ENCODE measurements at regions not wholly inside any gene's neighbourhood (a gene's known extent, or its start where the extent isn't known, plus 50 kb on each side); places are given as distances from the start of the nearest gene placed in this dataset.

DNA sequence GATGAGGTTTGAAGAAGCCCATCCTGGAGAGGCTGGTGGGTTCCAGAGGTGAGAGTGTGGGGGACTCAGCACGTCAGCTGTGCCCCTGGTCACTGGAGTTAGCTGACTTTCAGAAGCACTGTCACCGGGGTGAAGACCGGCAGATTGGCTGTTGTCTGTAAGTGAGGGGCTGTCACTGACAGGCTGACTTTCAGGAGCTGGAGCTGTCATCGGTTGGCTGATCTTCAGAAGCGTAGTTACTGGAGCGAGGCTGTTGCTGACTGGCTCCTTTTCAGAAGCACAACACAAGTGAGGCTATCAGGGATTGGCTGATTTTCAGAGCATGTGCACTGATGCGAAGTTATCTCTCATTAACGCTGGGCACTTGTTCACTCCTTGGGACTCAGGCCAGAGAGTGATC, 738.4 kb upstream of the ID2 start:
- H3K36me3 ChIP-seq (ENCODE audit: control insufficient read depth, insufficient read depth, low read length) = no peaks in the 10 kb centered on the region
- no peak overlapping the region for H3K4me3 ChIP-seq (ENCODE audit: low read length)
- H3K9me3 ChIP-seq (ENCODE audit: control insufficient read depth, low read depth, low read length) = no peaks in the 10 kb centered on the region
- peaks cover 14% of the 10 kb centered on the region for H3K4me1 ChIP-seq (ENCODE audit: control insufficient read depth, insufficient read depth, low read length)
- no peaks in the 10 kb centered on the region for H3K27me3 ChIP-seq (ENCODE audit: control insufficient read depth, insufficient read depth, low read length)
- no peak for DNase-seq
- H3K27ac ChIP-seq (ENCODE audit: low read length) = no peak overlapping the region
- no CpG with 5 or more reads among the region's 8 CpGs for WGBS (ENCODE audit: insufficient coverage, low lambda C conversion rate)

- no peak for DNase-seq
- H3K4me3 ChIP-seq (ENCODE audit: low read length) = no peak overlapping the region
- WGBS (ENCODE audit: insufficient coverage, low lambda C conversion rate) = no CpG with 5 or more reads among the region's 1 CpG
These were observed 736.8 kb upstream of the ID2 start for GRCh38 chr2:7945026-7945425.

DNA sequence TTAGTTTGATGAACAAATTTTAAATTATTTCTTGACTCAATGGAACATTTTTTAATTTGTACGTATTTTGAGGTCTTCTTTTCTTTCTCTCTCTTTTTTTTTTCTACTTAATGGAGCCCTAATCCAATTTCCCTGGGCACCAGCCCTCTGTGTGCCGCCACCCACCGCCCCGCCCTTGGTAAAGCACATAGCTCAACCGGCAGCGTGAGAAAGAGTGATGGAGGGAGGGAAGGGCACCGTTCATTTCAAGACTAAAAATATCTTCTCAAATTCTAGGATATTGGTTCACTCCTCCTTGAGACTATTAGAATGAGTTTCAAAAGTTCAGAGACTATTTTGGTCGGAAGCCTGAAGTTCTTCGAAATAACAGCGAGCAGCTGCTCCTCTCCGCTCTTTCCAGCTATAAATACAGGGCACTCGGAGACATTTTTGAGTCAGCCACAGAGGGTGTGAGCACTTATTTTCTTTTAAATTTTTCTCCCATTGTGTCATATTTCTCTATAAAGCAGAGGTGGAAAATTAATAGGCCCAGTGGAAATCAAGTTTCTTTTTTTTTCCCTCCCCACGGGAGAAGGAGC, 731.7 kb upstream of the ID2 start:
- DNase-seq = no peak
- 81% methylated on average over 4 of the region's 13 CpGs for whole genome bisulfite sequencing (ENCODE audit: insufficient coverage, low lambda C conversion rate)

More at GRCh38 chr2:7945026-7945425, 736.8 kb upstream of the ID2 start:
- H3K4me1 ChIP-seq (ENCODE audit: control insufficient read depth, insufficient read depth, low read length) = peaks cover 4% of the 10 kb centered on the region
- no peaks in the 10 kb centered on the region for H3K9me3 ChIP-seq (ENCODE audit: control insufficient read depth, low read depth, low read length)
- no peaks in the 10 kb centered on the region for H3K36me3 ChIP-seq (ENCODE audit: control insufficient read depth, insufficient read depth, low read length)
- no peaks in the 10 kb centered on the region for H3K27me3 ChIP-seq (ENCODE audit: control insufficient read depth, insufficient read depth, low read length)
- H3K27ac ChIP-seq (ENCODE audit: low read length) = no peak overlapping the region

DNA sequence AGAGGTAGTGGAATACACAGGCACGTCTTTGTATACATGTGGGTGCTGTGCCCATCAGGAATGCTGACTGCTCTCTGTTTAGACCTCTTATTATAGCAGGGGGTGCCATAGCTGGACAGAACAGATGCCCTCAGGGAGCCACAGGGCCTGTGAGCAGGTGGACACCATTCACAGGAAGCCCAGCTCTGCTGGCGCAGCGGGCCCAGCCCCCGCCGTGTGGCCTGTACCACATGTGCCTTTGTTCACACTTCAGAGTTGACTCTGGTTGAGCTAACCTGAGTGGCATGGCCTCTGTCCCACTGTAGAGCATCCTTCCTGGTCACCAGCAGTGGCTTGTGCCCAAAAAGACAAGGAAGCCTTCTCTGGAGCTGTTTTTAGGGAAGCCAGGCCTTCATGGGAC, 730.9 kb upstream of the ID2 start:
- DNase-seq = no peak
- WGBS (ENCODE audit: insufficient coverage, low lambda C conversion rate) = no CpG with 5 or more reads among the region's 5 CpGs
- Histone ChIP-seq H3K9me3 (ENCODE audit: control insufficient read depth, low read depth, low read length) (no peaks in the 10 kb centered on the region), H3K36me3 (ENCODE audit: control insufficient read depth, insufficient read depth, low read length) (no peaks in the 10 kb centered on the region), H3K4me1 (ENCODE audit: control insufficient read depth, insufficient read depth, low read length) (peaks cover 7% of the 10 kb centered on the region), H3K27me3 (ENCODE audit: control insufficient read depth, insufficient read depth, low read length) (no peaks in the 10 kb centered on the region), H3K27ac (ENCODE audit: low read length) (no peak overlapping the region), H3K4me3 (ENCODE audit: low read length) (no peak overlapping the region)

More for the DNA sequence above, 731.7 kb upstream of the ID2 start:
- H3K36me3 ChIP-seq (ENCODE audit: control insufficient read depth, insufficient read depth, low read length) = no peaks in the 10 kb centered on the region
- H3K9me3 ChIP-seq (ENCODE audit: control insufficient read depth, low read depth, low read length) = no peaks in the 10 kb centered on the region
- no peak overlapping the region for H3K27ac ChIP-seq (ENCODE audit: low read length)
- H3K4me3 ChIP-seq (ENCODE audit: low read length) = no peak overlapping the region
- H3K27me3 ChIP-seq (ENCODE audit: control insufficient read depth, insufficient read depth, low read length) = no peaks in the 10 kb centered on the region
- H3K4me1 ChIP-seq (ENCODE audit: control insufficient read depth, insufficient read depth, low read length) = peaks cover 6% of the 10 kb centered on the region

DNA sequence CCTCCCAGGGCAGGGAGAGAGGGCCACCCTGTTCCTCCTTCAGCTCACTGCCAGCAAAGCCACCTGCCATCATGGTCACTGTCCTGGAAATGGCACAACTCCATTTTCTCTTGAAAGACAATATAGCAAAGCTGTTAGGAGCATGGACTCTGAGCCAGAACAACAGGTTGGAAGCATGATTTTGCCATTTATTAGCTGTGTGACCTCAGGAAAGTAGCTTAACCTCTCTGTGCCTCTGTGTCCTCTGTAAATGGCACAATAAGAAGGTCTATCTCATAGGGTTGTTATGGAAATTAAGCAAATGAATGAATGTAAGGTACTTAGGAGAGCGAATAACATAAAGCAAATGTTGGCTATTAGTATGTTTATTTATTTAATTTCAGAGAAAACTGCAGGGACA, 730.4 kb upstream of the ID2 start:
- Histone ChIP-seq H3K4me3 (ENCODE audit: low read length) (no peak overlapping the region), H3K27me3 (ENCODE audit: control insufficient read depth, insufficient read depth, low read length) (no peaks in the 10 kb centered on the region), H3K4me1 (ENCODE audit: control insufficient read depth, insufficient read depth, low read length) (peaks cover 10% of the 10 kb centered on the region), H3K9me3 (ENCODE audit: control insufficient read depth, low read depth, low read length) (no peaks in the 10 kb centered on the region), H3K36me3 (ENCODE audit: control insufficient read depth, insufficient read depth, low read length) (no peaks in the 10 kb centered on the region), H3K27ac (ENCODE audit: low read length) (no peak overlapping the region)
- DNase-seq = no peak
- WGBS (ENCODE audit: insufficient coverage, low lambda C conversion rate) = 100% methylated on average over 1 of the region's 1 CpG

DNA sequence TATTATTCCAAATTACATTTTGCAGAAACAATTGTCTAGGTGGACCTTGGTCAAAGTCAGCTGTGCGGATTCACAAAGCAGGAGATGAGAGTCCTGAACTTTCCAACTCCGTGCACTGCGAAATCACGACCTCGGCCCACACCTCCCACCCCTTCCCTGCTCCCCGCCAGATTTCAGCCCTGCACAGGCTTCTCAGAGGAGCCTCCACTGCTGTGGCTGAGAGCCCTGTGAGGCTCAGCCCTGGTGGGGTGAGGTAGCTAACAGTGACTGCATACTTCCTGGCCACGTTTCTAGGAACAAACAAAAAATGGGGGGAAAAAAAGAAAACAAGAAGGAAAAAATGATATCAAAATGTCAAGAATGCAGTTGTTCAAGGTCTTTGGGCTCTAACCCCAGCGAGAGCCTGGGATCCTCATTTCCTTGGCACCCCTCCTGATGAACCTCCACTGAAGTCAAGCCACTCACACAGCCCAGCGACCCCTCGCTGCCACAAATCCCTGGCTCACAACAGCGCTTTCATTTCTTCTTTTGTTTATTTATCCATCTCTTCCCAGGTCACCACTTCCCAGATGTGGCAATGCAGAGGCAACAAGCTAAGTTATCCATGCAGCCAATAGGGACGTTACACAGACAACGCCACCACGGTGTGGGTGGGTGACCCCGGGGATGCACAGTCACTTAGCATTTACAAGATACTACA, 729.7 kb upstream of the ID2 start:
- Histone ChIP-seq H3K27me3 (ENCODE audit: control insufficient read depth, insufficient read depth, low read length) (no peaks in the 10 kb centered on the region), H3K36me3 (ENCODE audit: control insufficient read depth, insufficient read depth, low read length) (no peaks in the 10 kb centered on the region), H3K4me3 (ENCODE audit: low read length) (no peak overlapping the region), H3K9me3 (ENCODE audit: control insufficient read depth, low read depth, low read length) (no peaks in the 10 kb centered on the region), H3K27ac (ENCODE audit: low read length) (no peak overlapping the region), H3K4me1 (ENCODE audit: control insufficient read depth, insufficient read depth, low read length) (peaks cover 10% of the 10 kb centered on the region)
- 50% methylated on average over 1 of the region's 15 CpGs for WGBS (ENCODE audit: insufficient coverage, low lambda C conversion rate)
- DNase-seq = no peak

DNA sequence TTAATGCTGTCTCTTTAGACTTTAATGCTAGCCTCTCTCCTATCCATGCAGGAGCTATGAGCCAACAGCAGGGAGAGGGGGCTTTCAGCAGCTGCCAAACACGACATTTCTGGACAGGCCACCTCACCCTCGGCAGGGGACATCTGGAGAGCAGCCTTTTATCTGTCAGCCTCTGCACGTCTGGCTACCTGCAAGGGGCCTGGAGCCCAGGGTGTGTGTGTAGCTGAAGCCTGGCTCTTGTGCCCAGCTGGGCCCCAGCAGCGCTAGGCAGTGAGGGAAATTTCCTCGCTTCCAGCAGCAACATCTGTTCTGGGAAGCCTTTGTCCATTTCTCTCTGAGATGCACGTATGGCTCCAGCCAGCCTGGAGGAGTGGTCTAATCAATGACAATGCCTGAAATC, 728.7 kb upstream of the ID2 start:
- no peaks in the 10 kb centered on the region for H3K36me3 ChIP-seq (ENCODE audit: control insufficient read depth, insufficient read depth, low read length)
- H3K4me1 ChIP-seq (ENCODE audit: control insufficient read depth, insufficient read depth, low read length) = peaks cover 10% of the 10 kb centered on the region
- no CpG with 5 or more reads among the region's 6 CpGs for WGBS (ENCODE audit: insufficient coverage, low lambda C conversion rate)
- DNase-seq = no peak
- no peak overlapping the region for H3K27ac ChIP-seq (ENCODE audit: low read length)
- H3K4me3 ChIP-seq (ENCODE audit: low read length) = no peak overlapping the region
- H3K27me3 ChIP-seq (ENCODE audit: control insufficient read depth, insufficient read depth, low read length) = no peaks in the 10 kb centered on the region
- no peaks in the 10 kb centered on the region for H3K9me3 ChIP-seq (ENCODE audit: control insufficient read depth, low read depth, low read length)

DNA sequence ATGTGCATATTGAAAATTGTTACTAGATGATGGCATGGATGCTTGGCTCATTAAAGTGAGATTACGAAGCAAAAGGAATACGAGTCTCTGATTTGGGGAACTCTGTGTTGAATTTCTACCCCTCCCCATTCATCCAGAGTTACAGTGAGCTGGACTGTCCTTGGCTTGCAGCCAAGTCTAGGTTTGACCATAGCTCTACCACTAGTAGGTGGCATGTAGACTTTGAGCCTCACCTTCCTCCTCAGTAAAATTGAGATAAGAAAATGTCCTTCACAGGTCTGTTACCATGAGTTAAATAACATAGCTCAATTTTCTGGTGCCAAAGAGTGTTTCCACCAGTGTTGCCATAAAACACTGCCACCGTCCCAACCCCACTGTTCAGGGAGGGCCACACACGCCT, 727.6 kb upstream of the ID2 start:
- peak; percentile 43 to 58 for DNase-seq
- no CpG with 5 or more reads among the region's 4 CpGs for WGBS (ENCODE audit: insufficient coverage, low lambda C conversion rate)
- Histone ChIP-seq H3K9me3 (ENCODE audit: control insufficient read depth, low read depth, low read length) (no peaks in the 10 kb centered on the region), H3K4me3 (ENCODE audit: low read length) (no peak overlapping the region), H3K27ac (ENCODE audit: low read length) (no peak overlapping the region), H3K4me1 (ENCODE audit: control insufficient read depth, insufficient read depth, low read length) (peaks cover 10% of the 10 kb centered on the region), H3K27me3 (ENCODE audit: control insufficient read depth, insufficient read depth, low read length) (no peaks in the 10 kb centered on the region), H3K36me3 (ENCODE audit: control insufficient read depth, insufficient read depth, low read length) (no peaks in the 10 kb centered on the region)

DNA sequence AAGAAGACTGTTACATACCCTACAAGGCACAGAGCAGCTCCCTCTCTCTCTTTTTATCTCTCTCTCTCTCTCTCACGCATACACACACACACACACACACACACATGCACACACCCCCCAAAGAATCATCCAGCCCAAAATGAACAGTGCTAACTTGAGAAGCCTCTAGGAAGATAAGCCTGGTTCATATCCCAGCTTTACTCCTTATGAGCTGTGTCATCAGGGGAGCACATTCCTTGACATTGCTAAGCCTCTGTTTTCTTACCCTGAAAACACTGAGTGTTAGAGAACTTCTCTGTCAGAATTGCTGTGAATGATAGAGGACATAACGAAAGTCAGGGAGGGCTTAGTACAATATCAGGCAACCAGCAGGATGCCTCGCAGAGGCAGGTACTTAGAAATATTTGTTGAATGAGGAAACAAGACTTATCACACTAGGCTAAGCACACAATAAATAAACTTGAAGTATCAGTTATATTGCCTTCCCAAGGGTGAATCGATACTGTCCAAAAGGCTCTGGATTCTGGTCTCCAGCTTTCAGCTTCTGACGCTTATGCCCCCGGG, 725.6 kb upstream of the ID2 start:
- Histone ChIP-seq H3K27me3 (ENCODE audit: control insufficient read depth, insufficient read depth, low read length) (no peaks in the 10 kb centered on the region), H3K27ac (ENCODE audit: low read length) (no peak overlapping the region), H3K36me3 (ENCODE audit: control insufficient read depth, insufficient read depth, low read length) (no peaks in the 10 kb centered on the region), H3K4me1 (ENCODE audit: control insufficient read depth, insufficient read depth, low read length) (peaks cover 10% of the 10 kb centered on the region), H3K9me3 (ENCODE audit: control insufficient read depth, low read depth, low read length) (no peaks in the 10 kb centered on the region), H3K4me3 (ENCODE audit: low read length) (no peak overlapping the region)
- DNase-seq = peak in 1 of 2 donors; percentile 12
- 86% methylated on average over 1 of the region's 6 CpGs for WGBS (ENCODE audit: insufficient coverage, low lambda C conversion rate)

- no CpG with 5 or more reads among the region's 2 CpGs for WGBS (ENCODE audit: insufficient coverage, low lambda C conversion rate)
- Histone ChIP-seq H3K27me3 (ENCODE audit: control insufficient read depth, insufficient read depth, low read length) (no peaks in the 10 kb centered on the region), H3K4me1 (ENCODE audit: control insufficient read depth, insufficient read depth, low read length) (no peaks in the 10 kb centered on the region), H3K36me3 (ENCODE audit: control insufficient read depth, insufficient read depth, low read length) (no peaks in the 10 kb centered on the region), H3K9me3 (ENCODE audit: control insufficient read depth, low read depth, low read length) (no peaks in the 10 kb centered on the region), H3K27ac (ENCODE audit: low read length) (no peak overlapping the region), H3K4me3 (ENCODE audit: low read length) (no peak overlapping the region)
- no peak for DNase-seq
These were observed 720.3 kb upstream of the ID2 start for GRCh38 chr2:7961550-7961949.

DNA sequence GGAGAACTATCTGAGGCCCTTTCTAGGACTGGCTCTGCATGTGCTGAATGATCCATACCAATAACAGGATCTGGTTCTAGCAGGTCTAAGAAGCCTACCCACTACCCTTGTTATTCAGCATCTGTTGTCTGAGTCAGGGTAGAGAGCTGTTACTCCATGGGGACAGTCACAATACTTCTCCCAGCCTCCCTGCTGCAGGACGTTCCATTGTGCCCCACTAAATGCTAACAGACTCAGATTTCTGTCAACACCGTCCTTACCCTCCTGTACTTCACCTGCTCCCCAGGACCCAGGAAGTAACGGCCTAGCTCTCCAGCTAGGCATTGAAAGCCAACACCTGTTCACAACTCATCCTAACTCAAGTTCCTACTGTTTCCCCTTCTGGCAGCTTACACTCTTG, 719.7 kb upstream of the ID2 start:
- Histone ChIP-seq H3K4me1 (ENCODE audit: control insufficient read depth, insufficient read depth, low read length) (no peaks in the 10 kb centered on the region), H3K9me3 (ENCODE audit: control insufficient read depth, low read depth, low read length) (no peaks in the 10 kb centered on the region), H3K27me3 (ENCODE audit: control insufficient read depth, insufficient read depth, low read length) (no peaks in the 10 kb centered on the region), H3K27ac (ENCODE audit: low read length) (no peak overlapping the region), H3K36me3 (ENCODE audit: control insufficient read depth, insufficient read depth, low read length) (no peaks in the 10 kb centered on the region), H3K4me3 (ENCODE audit: low read length) (no peak overlapping the region)
- no peak for DNase-seq
- WGBS (ENCODE audit: insufficient coverage, low lambda C conversion rate) = 80% methylated on average over 1 of the region's 3 CpGs
